ENCODE measurements at regions not wholly inside any gene's neighbourhood (a gene's known extent, or its start where the extent isn't known, plus 50 kb on each side); places are given as distances from the start of the nearest gene placed in this dataset.

DNA sequence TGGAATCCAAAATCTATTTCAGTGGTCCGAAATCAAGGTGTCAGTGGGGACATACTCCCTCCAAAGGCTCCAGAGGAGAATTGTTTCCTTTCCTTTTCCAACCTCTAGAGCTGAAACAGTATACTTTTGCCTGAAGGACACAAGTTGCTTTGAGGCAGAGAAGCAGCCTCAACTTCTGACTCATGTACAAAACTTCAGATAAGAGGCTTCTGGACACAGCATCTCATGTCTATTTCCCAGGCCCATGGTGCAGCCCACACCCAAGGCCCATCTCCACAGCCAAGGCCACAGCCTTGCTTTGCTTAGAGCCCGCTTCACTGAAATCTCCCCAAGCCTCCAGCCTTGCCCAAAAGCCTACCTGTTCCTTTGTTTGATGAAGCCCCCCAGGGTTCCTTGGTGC lies 68.9 kb downstream of the ZNF467 start:
- TF ChIP-seq, protein P1, sequence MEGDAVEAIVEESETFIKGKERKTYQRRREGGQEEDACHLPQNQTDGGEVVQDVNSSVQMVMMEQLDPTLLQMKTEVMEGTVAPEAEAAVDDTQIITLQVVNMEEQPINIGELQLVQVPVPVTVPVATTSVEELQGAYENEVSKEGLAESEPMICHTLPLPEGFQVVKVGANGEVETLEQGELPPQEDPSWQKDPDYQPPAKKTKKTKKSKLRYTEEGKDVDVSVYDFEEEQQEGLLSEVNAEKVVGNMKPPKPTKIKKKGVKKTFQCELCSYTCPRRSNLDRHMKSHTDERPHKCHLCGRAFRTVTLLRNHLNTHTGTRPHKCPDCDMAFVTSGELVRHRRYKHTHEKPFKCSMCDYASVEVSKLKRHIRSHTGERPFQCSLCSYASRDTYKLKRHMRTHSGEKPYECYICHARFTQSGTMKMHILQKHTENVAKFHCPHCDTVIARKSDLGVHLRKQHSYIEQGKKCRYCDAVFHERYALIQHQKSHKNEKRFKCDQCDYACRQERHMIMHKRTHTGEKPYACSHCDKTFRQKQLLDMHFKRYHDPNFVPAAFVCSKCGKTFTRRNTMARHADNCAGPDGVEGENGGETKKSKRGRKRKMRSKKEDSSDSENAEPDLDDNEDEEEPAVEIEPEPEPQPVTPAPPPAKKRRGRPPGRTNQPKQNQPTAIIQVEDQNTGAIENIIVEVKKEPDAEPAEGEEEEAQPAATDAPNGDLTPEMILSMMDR (IDR thresholded peaks at IDR 0.05; ENCODE audit: borderline replicate concordance, extremely low read depth, low read length, poor library complexity, severe bottlenecking), result no peak
- TF ChIP-seq EZH2 (IDR thresholded peaks at IDR 0.05; ENCODE audit: borderline replicate concordance, low read depth, low read length, severe bottlenecking), result no peak

Measured in DND-41 (cell line).